Heart left ventricle (tissue), 16 donors: ENCODE measurements at regions not wholly inside any gene's neighbourhood (a gene's known extent, or its start where the extent isn't known, plus 50 kb on each side); places are given as distances from the start of the nearest gene placed in this dataset.
"Not testable (repeated sequence)": the region's sequence is repeated elsewhere in the genome, so short reads cannot be mapped to it uniquely, and the experiment has no call there.

Experiments used
- ATAC-seq, 4 donors: fragments of 200-7000 bp; cut with Tn5 transposase; one replicate each; pipeline ENCODE4 v1.9.1; 2020 to 2022; ENCODE audit warnings: moderate library complexity in 4 of 4, mild to moderate bottlenecking in 3 of 4, moderate number of reproducible peaks in 1 of 4
- DNase-seq, 5 donors: peaks; one replicate each; pipeline ENCODE4 v3.0.0-alpha.2; 2020
- H3K27ac ChIP-seq, 12 donors: fragments of 200-600 bp; sonication (generic) in 4 of 12; one replicate each; pipeline versions ENCODE4 v1.5.0 to v1.8.0; 2016 to 2022; ENCODE audit warnings: mild to moderate bottlenecking in 2 of 12
- H3K27me3 ChIP-seq, 9 donors: fragments of 200-600 bp; sonication (generic) in 2 of 9; one replicate each; pipeline versions ENCODE4 v1.5.1 to v1.8.0; 2016 to 2022; ENCODE audit warnings: mild to moderate bottlenecking in 3 of 9
- H3K36me3 ChIP-seq, 9 donors: fragments of 200-600 bp; sonication (generic) in 2 of 9; one replicate each; pipeline versions ENCODE4 v1.5.0 to v1.8.0; 2018 to 2022; ENCODE audit warnings: mild to moderate bottlenecking in 2 of 9
- H3K4me1 ChIP-seq, 12 donors: fragments of 200-600 bp; sonication (generic) in 4 of 12; one replicate each; pipeline versions ENCODE4 v1.5.0 to v1.8.0; 2016 to 2022; ENCODE audit warnings: mild to moderate bottlenecking in 3 of 12
- H3K4me3 ChIP-seq, 12 donors: fragments of 200-600 bp; sonication (generic) in 4 of 12; one replicate each; pipeline versions ENCODE4 v1.5.0 to v1.8.0; 2017 to 2022; ENCODE audit warnings: mild to moderate bottlenecking in 9 of 12, moderate library complexity in 4 of 12
- H3K9me3 ChIP-seq, 12 donors: fragments of 200-600 bp; sonication (generic) in 4 of 12; one replicate each; pipeline versions ENCODE4 v1.5.0 to v1.8.0; 2016 to 2022; ENCODE audit warnings: mild to moderate bottlenecking in 1 of 12
- CTCF ChIP-seq, 12 donors: fragments of 200-600 bp; sonication (generic) in 4 of 12; IDR thresholded peaks; one replicate each; pipeline versions ENCODE4 v1.5.0 to v1.8.0; 2018 to 2022; ENCODE audit warnings: antibody characterized with exemption in 12 of 12, mild to moderate bottlenecking in 5 of 12
- POLR2A ChIP-seq, 2 donors: fragments of 450-650 bp; IDR thresholded peaks; one replicate each; pipeline ENCODE4 v1.6.1; 2017; ENCODE audit warnings: antibody characterized with exemption in 2 of 2, mild to moderate bottlenecking in 2 of 2, moderate library complexity in 2 of 2
- WGBS, 4 donors: extraction: QIAGEN DNeasy Blood & Tissue Kit in 2 of 4; methylation state at CpG; one replicate each; pipeline versions ENCODE4 v1.1.5 to v1.1.7; 2013 to 2018; 5-methylcytosine and 5-hydroxymethylcytosine counted together
- intact Hi-C, 10 donors: fragments of 100-400 bp; cut with DNase I; formaldehyde crosslinking; loops; one replicate each; pipeline versions ENCODE4 v1.11.1 to v1.14.2; 2022
- donor health status: ischemic (EF 13 %, LVEDD 7.1; RV severe dilation, severe dysfunction).
- donor health status: healthy with polysubstance abuse.
- donor health status: DM: no; HTN: yes; CAD: no.
- donor health status: DM: no; HTN: no; CAD: no.
- donor health status: ischemic (EF 25% LVEDD 6.9; RV normal size, moderate dysfunction).
- donor health status: ischemic (EF 25% LVEDD 5.7; RV mildly dilated, moderate dysfunction).
- donor health status: healthy.
- donor health status: DM: yes; HTN: yes; CAD: no.
- donor health status: ischemic (EF 35%, LVEDD 5.7; RV mildly dilated, moderate dysfunction).
- donor health status: nonischemic (EF 11% LVEDD 7.7; RV severe dilation, severe dysfunction).
- donor health status: DM: yes; HTN: yes; CAD: no.
- donor health status: PGD.
- donor health status: ischemic (EF 29% LVEDD 5.4; RV normal size, mild dysfunction).
- donor health status: nonischemic (EF 23%, LVEDD 6.1; RV moderate dilation, normal function).

- DNase-seq (no peak), ATAC-seq (no peak)
- Histone ChIP-seq H3K27me3 (no peaks in the 10 kb centered on the region), H3K27ac (no peak overlapping the region), H3K4me1 (no peaks in the 10 kb centered on the region), H3K4me3 (no peak overlapping the region), H3K9me3 (peaks cover 0 to 14% (median 0%) of the 10 kb centered on the region in 12 donors), H3K36me3 (no peaks in the 10 kb centered on the region)
- intact Hi-C loops, result no loop called here
- WGBS, 4 donors, result 89 to 95% (median 94%) methylated on average over 2 of the region's 2 CpGs
- TF ChIP-seq POLR2A (IDR thresholded peaks at IDR 0.05), result no peak
- no peak for TF ChIP-seq CTCF (IDR thresholded peaks at IDR 0.05)
These were observed 598.7 kb upstream of the SPRY2 start for GRCh38 chr13:80939581-80939980.

GRCh38 chr13:80931766-80932165 lies 590.8 kb upstream of the SPRY2 start:
- no peaks in the 10 kb centered on the region for H3K9me3 ChIP-seq
- DNase-seq (no peak), ATAC-seq (peak in 1 of 4 donors; percentile 61)
- TF ChIP-seq CTCF (IDR thresholded peaks at IDR 0.05) (no peak), POLR2A (IDR thresholded peaks at IDR 0.05) (no peak)
- WGBS, 4 donors, result 50 to 84% (median 77%) methylated on average over 2 of the region's 2 CpGs
- H3K27me3 ChIP-seq, result no peaks in the 10 kb centered on the region
- peak overlapping the region in 3 of 12 donors; percentile 3 to 47 (median 26) for H3K27ac ChIP-seq
- H3K36me3 ChIP-seq, result no peaks in the 10 kb centered on the region
- no peak overlapping the region for H3K4me3 ChIP-seq
- peaks cover 0 to 4% (median 0%) of the 10 kb centered on the region in 12 donors for H3K4me1 ChIP-seq
- intact Hi-C loops, result no loop called here

GRCh38 chr13:80931118-80931517 lies 590.2 kb upstream of the SPRY2 start:
- no peaks in the 10 kb centered on the region for H3K9me3 ChIP-seq
- no peak overlapping the region for H3K4me3 ChIP-seq
- H3K27me3 ChIP-seq, result no peaks in the 10 kb centered on the region
- DNase-seq (no peak), ATAC-seq (peak in 1 of 4 donors; percentile 67)
- TF ChIP-seq CTCF (IDR thresholded peaks at IDR 0.05) (no peak), POLR2A (IDR thresholded peaks at IDR 0.05) (no peak)
- WGBS, 4 donors, result 53 to 68% (median 61%) methylated on average over 1 of the region's 1 CpG
- H3K4me1 ChIP-seq, result peaks cover 0 to 4% (median 0%) of the 10 kb centered on the region in 12 donors
- peak overlapping the region in 3 of 12 donors; percentile 9 to 47 (median 26) for H3K27ac ChIP-seq
- no peaks in the 10 kb centered on the region for H3K36me3 ChIP-seq
- intact Hi-C loops, result no loop called here

GRCh38 chr13:80928241-80928640 lies 587.3 kb upstream of the SPRY2 start:
- peaks cover 0 to 17% (median 2%) of the 10 kb centered on the region in 12 donors for H3K4me1 ChIP-seq
- no peak overlapping the region for H3K27ac ChIP-seq
- H3K27me3 ChIP-seq, result no peaks in the 10 kb centered on the region
- no peak for TF ChIP-seq POLR2A (IDR thresholded peaks at IDR 0.05)
- no peak for TF ChIP-seq CTCF (IDR thresholded peaks at IDR 0.05)
- DNase-seq (no peak), ATAC-seq (no peak)
- no peaks in the 10 kb centered on the region for H3K9me3 ChIP-seq
- 92% methylated on average over 3 of the region's 3 CpGs for WGBS, 4 donors
- no peaks in the 10 kb centered on the region for H3K36me3 ChIP-seq
- intact Hi-C loops, result loop anchor here in 1 of 10 donors (10.0 kb wide), 1 partner anchor 563 kb away; no protein-coding TSS in a partner anchor
- no peak overlapping the region for H3K4me3 ChIP-seq

GRCh38 chr13:80926024-80926423 lies 585.1 kb upstream of the SPRY2 start:
- 94 to 99% (median 97%) methylated on average over 3 of the region's 3 CpGs for WGBS, 4 donors

More at GRCh38 chr13:80926024-80926423, 585.1 kb upstream of the SPRY2 start:
- not testable (repeated sequence) for H3K27me3 ChIP-seq, ATAC-seq, H3K9me3 ChIP-seq, H3K4me3 ChIP-seq, H3K27ac ChIP-seq, DNase-seq, H3K36me3 ChIP-seq
- intact Hi-C loops, result loop anchor here in 1 of 10 donors (10.0 kb wide), 1 partner anchor 561 kb away; no protein-coding TSS in a partner anchor
- peaks cover 0 to 14% (median 1%) of the 10 kb centered on the region in 12 donors for H3K4me1 ChIP-seq
